ENCODE measurements at regions not wholly inside any gene's neighbourhood (a gene's known extent, or its start where the extent isn't known, plus 50 kb on each side); places are given as distances from the start of the nearest gene placed in this dataset.

DNA sequence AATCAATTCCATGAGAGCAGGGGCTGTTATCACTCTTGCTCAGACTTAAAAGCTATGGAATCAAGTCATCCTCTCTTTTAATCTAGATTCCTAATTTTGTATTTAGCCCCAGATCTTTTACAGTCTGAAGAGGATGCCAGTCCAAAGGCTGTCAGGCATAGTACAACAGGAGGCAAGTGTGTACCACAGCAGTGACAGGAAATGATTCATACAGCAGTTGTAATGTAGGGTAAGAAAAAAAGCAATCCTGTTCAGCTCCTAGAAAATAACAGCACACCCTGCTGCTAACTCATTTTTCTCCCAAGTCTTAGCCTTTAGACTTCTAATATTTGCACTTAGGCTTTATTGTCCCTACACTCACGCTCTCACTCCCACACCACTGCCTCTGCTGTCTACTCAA is 127.8 kb upstream of the SYT4 start (continued):
- TF ChIP-seq, protein P1, sequence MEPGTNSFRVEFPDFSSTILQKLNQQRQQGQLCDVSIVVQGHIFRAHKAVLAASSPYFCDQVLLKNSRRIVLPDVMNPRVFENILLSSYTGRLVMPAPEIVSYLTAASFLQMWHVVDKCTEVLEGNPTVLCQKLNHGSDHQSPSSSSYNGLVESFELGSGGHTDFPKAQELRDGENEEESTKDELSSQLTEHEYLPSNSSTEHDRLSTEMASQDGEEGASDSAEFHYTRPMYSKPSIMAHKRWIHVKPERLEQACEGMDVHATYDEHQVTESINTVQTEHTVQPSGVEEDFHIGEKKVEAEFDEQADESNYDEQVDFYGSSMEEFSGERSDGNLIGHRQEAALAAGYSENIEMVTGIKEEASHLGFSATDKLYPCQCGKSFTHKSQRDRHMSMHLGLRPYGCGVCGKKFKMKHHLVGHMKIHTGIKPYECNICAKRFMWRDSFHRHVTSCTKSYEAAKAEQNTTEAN (CRISPR knock-in tag; IDR thresholded peaks at IDR 0.05) = no peak
- TF ChIP-seq, protein P2, sequence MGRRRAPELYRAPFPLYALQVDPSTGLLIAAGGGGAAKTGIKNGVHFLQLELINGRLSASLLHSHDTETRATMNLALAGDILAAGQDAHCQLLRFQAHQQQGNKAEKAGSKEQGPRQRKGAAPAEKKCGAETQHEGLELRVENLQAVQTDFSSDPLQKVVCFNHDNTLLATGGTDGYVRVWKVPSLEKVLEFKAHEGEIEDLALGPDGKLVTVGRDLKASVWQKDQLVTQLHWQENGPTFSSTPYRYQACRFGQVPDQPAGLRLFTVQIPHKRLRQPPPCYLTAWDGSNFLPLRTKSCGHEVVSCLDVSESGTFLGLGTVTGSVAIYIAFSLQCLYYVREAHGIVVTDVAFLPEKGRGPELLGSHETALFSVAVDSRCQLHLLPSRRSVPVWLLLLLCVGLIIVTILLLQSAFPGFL (CRISPR knock-in tag; IDR thresholded peaks at IDR 0.05; ENCODE audit: borderline replicate concordance) = no peak
- TF ChIP-seq ZNF263 (CRISPR knock-in tag; IDR thresholded peaks at IDR 0.05; ENCODE audit: low read depth) = no peak
- no peak for TF ChIP-seq NFYB (CRISPR knock-in tag; conservative IDR thresholded peaks at IDR 0.05; ENCODE audit: low read depth)
- no peak for TF ChIP-seq ZNF396 (CRISPR knock-in tag; IDR thresholded peaks at IDR 0.05; ENCODE audit: borderline replicate concordance)
- TF ChIP-seq, protein P3, sequence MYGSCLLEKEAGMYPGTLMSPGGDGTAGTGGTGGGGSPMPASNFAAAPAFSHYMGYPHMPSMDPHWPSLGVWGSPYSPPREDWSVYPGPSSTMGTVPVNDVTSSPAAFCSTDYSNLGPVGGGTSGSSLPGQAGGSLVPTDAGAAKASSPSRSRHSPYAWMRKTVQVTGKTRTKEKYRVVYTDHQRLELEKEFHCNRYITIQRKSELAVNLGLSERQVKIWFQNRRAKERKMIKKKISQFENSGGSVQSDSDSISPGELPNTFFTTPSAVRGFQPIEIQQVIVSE (CRISPR knock-in tag; IDR thresholded peaks at IDR 0.05; ENCODE audit: borderline replicate concordance) = no peak
- no peak for TF ChIP-seq ATF1 (CRISPR knock-in tag; IDR thresholded peaks at IDR 0.05)
- TF ChIP-seq GRHL2 (CRISPR knock-in tag; IDR thresholded peaks at IDR 0.05; ENCODE audit: insufficient replicate concordance, severe bottlenecking) = no peak

DNA sequence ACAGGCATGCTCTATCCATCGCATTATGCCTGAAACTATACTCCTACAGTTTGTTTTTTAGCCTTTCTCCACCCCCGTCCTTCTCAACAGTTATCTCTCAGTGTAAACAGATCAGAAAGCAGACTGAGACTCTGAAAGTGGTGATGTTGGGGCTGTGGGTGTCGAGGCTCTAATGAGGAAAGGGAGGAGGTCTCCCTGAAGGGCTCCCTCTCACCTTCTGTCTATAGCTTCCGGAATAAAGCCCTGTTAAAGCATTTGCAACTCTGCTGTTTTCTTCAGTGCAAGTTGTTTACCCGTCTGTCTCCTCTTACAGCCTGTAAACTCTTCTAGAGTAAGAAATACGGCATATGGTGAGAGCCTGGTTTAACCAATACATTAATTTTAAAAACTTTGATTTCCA is 136.7 kb upstream of the SYT4 start:
- TF ChIP-seq, protein P4, sequence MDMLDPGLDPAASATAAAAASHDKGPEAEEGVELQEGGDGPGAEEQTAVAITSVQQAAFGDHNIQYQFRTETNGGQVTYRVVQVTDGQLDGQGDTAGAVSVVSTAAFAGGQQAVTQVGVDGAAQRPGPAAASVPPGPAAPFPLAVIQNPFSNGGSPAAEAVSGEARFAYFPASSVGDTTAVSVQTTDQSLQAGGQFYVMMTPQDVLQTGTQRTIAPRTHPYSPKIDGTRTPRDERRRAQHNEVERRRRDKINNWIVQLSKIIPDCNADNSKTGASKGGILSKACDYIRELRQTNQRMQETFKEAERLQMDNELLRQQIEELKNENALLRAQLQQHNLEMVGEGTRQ (CRISPR knock-in tag; IDR thresholded peaks at IDR 0.05) = no peak
- TF ChIP-seq GTF2I (CRISPR knock-in tag; conservative IDR thresholded peaks at IDR 0.05) (no peak), CREM (CRISPR knock-in tag; IDR thresholded peaks at IDR 0.05) (no peak)
- TF ChIP-seq, protein P5, sequence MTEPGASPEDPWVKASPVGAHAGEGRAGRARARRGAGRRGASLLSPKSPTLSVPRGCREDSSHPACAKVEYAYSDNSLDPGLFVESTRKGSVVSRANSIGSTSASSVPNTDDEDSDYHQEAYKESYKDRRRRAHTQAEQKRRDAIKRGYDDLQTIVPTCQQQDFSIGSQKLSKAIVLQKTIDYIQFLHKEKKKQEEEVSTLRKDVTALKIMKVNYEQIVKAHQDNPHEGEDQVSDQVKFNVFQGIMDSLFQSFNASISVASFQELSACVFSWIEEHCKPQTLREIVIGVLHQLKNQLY (CRISPR knock-in tag; IDR thresholded peaks at IDR 0.05) = no peak
- TF ChIP-seq, protein P2 (CRISPR knock-in tag; IDR thresholded peaks at IDR 0.05; ENCODE audit: borderline replicate concordance) = no peak
- no peak overlapping the region for H3K4me3 Mint-ChIP-seq
- H3K36me3 Mint-ChIP-seq = peaks cover 8% of the 10 kb centered on the region
- peak; percentile 38; the same call in 1 of the 2 replicates for ATAC-seq
- H3K27ac Mint-ChIP-seq = no peak overlapping the region
- CTCF ChIA-PET = interaction anchor here (1.0 kb wide), 1 partner anchor 9 kb away, joined by 3 read pairs; no protein-coding TSS in a partner anchor
- H3K27me3 Mint-ChIP-seq (ENCODE audit: low read depth) = no peaks in the 10 kb centered on the region
- H3K4me1 Mint-ChIP-seq = peaks cover 15% of the 10 kb centered on the region
- DNase-seq (ENCODE audit: low spot score) = no peak
- POLR2A ChIA-PET = no interaction called here
- peaks cover 9% of the 10 kb centered on the region for H3K9me3 Mint-ChIP-seq

DNA sequence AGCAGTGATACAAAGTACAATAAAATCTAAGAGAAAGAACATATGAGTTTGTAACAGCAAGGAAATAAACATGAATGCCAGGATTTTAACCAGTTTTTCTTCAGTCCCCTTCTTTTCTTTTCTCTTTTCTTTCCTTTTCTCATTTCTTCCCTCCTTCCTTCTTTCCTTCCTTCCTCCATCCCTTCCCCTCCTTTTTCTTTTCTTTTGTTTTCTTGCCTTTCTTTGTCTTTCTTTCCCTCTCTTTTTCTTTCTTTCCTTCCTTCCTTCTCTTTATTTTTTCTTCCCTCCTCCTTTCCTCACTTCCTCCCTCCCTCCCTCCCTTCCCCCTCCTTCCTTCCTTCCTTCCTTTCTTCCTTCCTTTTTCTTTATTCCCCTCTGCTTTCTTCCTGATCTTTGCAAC is 142.8 kb upstream of the SYT4 start:
- ATAC-seq (no peak), DNase-seq (ENCODE audit: low spot score) (no peak)
- CTCF ChIA-PET = interaction anchor here (0.5 to 3.0 kb wide), 7 partner anchors 11 to 1306 kb away, joined by 3 to 26 read pairs (median 8); no protein-coding TSS in a partner anchor
- TF ChIP-seq, protein P6, sequence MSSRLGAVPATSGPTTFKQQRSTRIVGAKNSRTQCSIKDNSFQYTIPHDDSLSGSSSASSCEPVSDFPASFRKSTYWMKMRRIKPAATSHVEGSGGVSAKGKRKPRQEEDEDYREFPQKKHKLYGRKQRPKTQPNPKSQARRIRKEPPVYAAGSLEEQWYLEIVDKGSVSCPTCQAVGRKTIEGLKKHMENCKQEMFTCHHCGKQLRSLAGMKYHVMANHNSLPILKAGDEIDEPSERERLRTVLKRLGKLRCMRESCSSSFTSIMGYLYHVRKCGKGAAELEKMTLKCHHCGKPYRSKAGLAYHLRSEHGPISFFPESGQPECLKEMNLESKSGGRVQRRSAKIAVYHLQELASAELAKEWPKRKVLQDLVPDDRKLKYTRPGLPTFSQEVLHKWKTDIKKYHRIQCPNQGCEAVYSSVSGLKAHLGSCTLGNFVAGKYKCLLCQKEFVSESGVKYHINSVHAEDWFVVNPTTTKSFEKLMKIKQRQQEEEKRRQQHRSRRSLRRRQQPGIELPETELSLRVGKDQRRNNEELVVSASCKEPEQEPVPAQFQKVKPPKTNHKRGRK (CRISPR knock-in tag; IDR thresholded peaks at IDR 0.05; ENCODE audit: borderline replicate concordance) = peak; percentile 90; the same call in 1 of the 2 replicates
- no peak for TF ChIP-seq KAT7 (CRISPR knock-in tag; IDR thresholded peaks at IDR 0.05; ENCODE audit: borderline replicate concordance)
- TF ChIP-seq CREB1 (CRISPR knock-in tag; IDR thresholded peaks at IDR 0.05) = no peak
- Mint-ChIP-seq H3K4me3 (no peak overlapping the region), H3K27ac (no peak overlapping the region), H3K36me3 (peaks cover 15% of the 10 kb centered on the region), H3K27me3 (ENCODE audit: low read depth) (no peaks in the 10 kb centered on the region), H3K9me3 (peaks cover 17% of the 10 kb centered on the region), H3K4me1 (peaks cover 8% of the 10 kb centered on the region)
- POLR2A ChIA-PET = no interaction called here
